RWPE1 (cell line): ENCODE measurements at regions not wholly inside any gene's neighbourhood (a gene's known extent, or its start where the extent isn't known, plus 50 kb on each side); places are given as distances from the start of the nearest gene placed in this dataset.

Source experiments
- CTCF ChIA-PET: fragments of 350-600 bp; sonication (Branson Sonifier 250); formaldehyde crosslinking; extraction: SDS; loops from one replicate; lab custom pipeline; 2021; lab: Yijun Ruan, JAX
- POLR2A ChIA-PET: fragments of 400-600 bp; formaldehyde crosslinking; extraction: SDS; loops from one replicate; lab custom pipeline; 2020; ENCODE audit warnings: antibody characterized with exemption; ENCODE audit not compliant: low non-redundant PET; lab: Yijun Ruan, JAX
- DNase-seq: peaks from one replicate; pipeline ENCODE4 v3.0.0; 2012; ENCODE audit warnings: low spot score
- H3K27ac ChIP-seq: fragments of 450-650 bp; 2 replicates; pipeline ENCODE4 v1.5.1; 2017
- CTCF ChIP-seq: fragments of 450-650 bp; conservative IDR thresholded peaks from 2 replicates; pipeline ENCODE4 v1.5.1; 2017; ENCODE audit warnings: low read depth, mild to moderate bottlenecking

DNA sequence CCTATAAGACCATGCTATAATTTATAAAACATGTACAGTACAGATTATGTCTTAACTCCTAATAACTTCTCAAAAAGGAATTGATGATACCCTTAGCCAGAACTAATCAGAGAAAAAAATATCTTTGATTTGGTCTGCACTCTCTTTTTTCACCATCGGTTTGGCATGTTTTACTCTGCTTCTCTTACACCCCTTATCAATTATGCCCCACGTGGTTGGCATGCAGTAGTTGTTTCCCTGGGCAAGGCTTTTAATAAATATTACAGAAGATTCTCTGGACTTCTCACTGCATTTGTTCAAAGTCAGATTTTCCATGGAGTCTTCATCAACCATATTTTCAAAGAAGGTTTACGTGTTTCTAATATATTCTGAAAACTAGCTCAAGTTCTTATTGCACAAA lies 167.4 kb upstream of the LRIG3 start:
- TF ChIP-seq CTCF, result no peak
- H3K27ac ChIP-seq, result no peak overlapping the region
- ChIA-PET POLR2A (no interaction called here), CTCF (interaction anchor here (2.3 kb wide), 1 partner anchor 548 kb away, joined by 7 read pairs; no protein-coding TSS in a partner anchor)
- DNase-seq, result no peak

GRCh38 chr12:59087077-59087673 lies 166.9 kb upstream of the LRIG3 start:
- ChIA-PET POLR2A (no interaction called here), CTCF (interaction anchor here (0.5 to 2.3 kb wide), 5 partner anchors 63 to 1728 kb away, joined by 3 to 7 read pairs (median 3); no protein-coding TSS in a partner anchor)
- TF ChIP-seq CTCF, result no peak; the same call in 1 of the 2 replicates
- peak; percentile 39 for DNase-seq
- H3K27ac ChIP-seq, result no peak overlapping the region

DNA sequence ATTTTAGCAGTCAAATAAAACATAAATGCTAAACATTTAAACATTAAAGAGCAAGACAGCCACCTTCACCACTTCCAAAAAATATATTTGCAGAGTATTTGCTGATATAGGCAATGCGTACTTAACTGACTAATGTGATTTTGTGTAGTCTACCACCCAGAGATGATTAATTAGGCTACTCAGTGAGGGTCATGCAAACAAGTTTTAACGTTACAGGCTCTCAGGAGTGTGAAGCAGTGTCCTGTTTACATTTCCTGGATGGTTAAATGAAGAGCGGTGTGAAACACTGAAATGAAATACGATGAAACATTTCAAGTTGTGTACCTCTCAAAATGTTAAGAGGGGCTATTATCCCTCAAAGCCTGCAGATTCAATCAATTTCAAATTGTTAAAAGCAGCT lies 165.8 kb upstream of the LRIG3 start:
- CTCF ChIA-PET, result interaction anchor here (2.3 kb wide), 1 partner anchor 546 kb away, joined by 7 read pairs; no protein-coding TSS in a partner anchor
- DNase-seq, result no peak
- TF ChIP-seq CTCF, result no peak
- POLR2A ChIA-PET, result no interaction called here
- no peak overlapping the region for H3K27ac ChIP-seq

GRCh38 chr12:59085690-59086089 lies 165.4 kb upstream of the LRIG3 start:
- TF ChIP-seq CTCF, result no peak
- H3K27ac ChIP-seq, result no peak overlapping the region
- ChIA-PET POLR2A (no interaction called here), CTCF (interaction anchor here (0.6 to 2.3 kb wide), 2 partner anchors 30 to 546 kb away, joined by 3 to 7 read pairs; no protein-coding TSS in a partner anchor)
- DNase-seq, result no peak

DNA sequence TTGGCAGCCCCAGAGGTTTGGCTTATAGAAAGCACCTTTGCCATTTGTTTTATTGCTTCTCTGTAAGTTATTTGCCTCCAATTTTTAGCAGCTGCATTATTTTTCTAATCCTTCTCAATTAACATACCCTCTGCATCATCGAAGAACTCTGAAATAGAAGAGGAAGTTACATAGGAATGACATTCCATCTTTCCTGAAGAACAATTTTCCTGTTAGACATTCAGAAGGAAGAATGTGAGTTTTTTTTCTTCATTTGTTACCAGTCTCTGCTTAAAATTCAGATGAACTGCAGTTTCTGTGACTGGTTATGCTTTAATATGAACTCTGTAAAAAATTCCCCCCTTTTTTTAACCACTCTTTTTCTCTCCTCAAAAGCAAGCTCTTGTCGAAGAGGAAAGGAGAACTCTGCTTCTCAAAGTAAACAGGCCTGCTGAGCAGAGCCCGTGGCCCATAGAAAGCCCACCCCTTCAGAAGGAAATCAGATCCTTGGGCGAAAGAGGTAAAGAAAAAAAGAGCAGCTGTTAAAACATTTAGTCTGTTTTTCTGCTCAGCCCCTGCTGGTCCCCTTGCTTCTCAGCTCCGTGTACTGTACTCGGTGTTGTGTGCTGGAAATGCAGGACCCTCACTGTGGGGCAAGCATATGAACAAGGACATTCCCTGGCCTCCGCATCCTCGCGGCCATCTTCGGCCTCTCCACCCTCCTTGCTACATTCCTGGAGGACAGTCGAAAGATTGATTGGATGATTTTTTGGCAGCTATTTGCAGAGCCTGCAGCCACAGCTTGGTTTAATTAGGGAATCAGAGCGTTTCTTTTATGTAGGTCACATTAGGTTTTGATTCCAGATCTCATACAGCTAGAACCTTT lies 164.4 kb upstream of the LRIG3 start:
- no peak for TF ChIP-seq CTCF
- ChIA-PET POLR2A (interaction anchor here (0.7 kb wide), 1 partner anchor 544 kb away, joined by 3 read pairs; no protein-coding TSS in a partner anchor), CTCF (interaction anchor here (0.5 to 0.8 kb wide), 4 partner anchors 66 to 710 kb away, joined by 3 to 5 read pairs (median 4); no protein-coding TSS in a partner anchor)
- H3K27ac ChIP-seq, result no peak overlapping the region; the same call in 1 of the 2 replicates
- no peak for DNase-seq

DNA sequence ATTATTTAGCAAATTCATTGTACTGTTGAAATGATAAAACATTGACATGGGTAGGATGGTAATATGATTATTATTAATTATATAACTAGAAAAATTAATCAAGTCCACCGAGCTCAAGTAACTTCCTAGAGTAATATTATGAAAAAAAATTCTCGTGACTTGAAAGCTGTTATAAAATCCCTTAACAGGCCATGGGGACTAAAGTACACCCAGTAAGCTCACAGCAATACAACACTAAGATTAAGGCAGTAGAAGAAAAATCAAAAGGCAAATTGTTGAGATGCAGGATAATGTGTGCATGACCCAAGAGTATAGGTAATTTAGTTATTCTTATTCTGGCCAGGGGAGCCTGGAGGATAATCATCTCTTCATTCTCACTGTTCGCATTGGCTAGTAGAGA lies 162.6 kb upstream of the LRIG3 start:
- ChIA-PET CTCF (no interaction called here), POLR2A (no interaction called here)
- TF ChIP-seq CTCF, result no peak

More for the DNA sequence above, 162.6 kb upstream of the LRIG3 start:
- DNase-seq, result no peak
- H3K27ac ChIP-seq, result no peak overlapping the region
